ENCODE measurements at regions not wholly inside any gene's neighbourhood (a gene's known extent, or its start where the extent isn't known, plus 50 kb on each side); places are given as distances from the start of the nearest gene placed in this dataset.

GRCh38 chr15:87561641-87562040 is 694.9 kb downstream of the NTRK3 start:
- TF ChIP-seq SIRT6 (IDR thresholded peaks at IDR 0.05; ENCODE audit: low read length) (no peak), BCL11A (IDR thresholded peaks at IDR 0.05; ENCODE audit: low read depth in 2 of 2, low read length in 2 of 2) (no peak), POLR2AphosphoS5 (IDR thresholded peaks at IDR 0.05; ENCODE audit: low read depth, low read length) (no peak), SIN3A (conservative IDR thresholded peaks at IDR 0.05 in 1 of 2, IDR thresholded peaks at IDR 0.05 in 1 of 2; ENCODE audit: low read depth in 1 of 2, low read length in 2 of 2) (no peak), CREB1 (IDR thresholded peaks at IDR 0.05) (no peak), SP1 (IDR thresholded peaks at IDR 0.05; ENCODE audit: low read depth, low read length) (no peak), POLR2A (IDR thresholded peaks at IDR 0.05; ENCODE audit: control extremely low read depth in 1 of 2, low read depth in 2 of 2, low read length in 2 of 2) (no peak), MAX (IDR thresholded peaks at IDR 0.05) (no peak), HDAC6 (IDR thresholded peaks at IDR 0.05; ENCODE audit: low read depth, low read length) (no peak), EZH2 (IDR thresholded peaks at IDR 0.05; ENCODE audit: low read depth, low read length, severe bottlenecking) (no peak), GABPA (IDR thresholded peaks at IDR 0.05; ENCODE audit: borderline replicate concordance, insufficient read depth, low read length) (no peak), CTCF (IDR thresholded peaks at IDR 0.05; ENCODE audit: control extremely low read depth in 1 of 3, insufficient read depth in 1 of 3, low read depth in 1 of 3, low read length in 3 of 3) (no peak), ATF3 (IDR thresholded peaks at IDR 0.05; ENCODE audit: insufficient read depth, low read depth, low read length) (no peak)
